SKM-1 (cell line): ENCODE measurements at regions not wholly inside any gene's neighbourhood (a gene's known extent, or its start where the extent isn't known, plus 50 kb on each side); places are given as distances from the start of the nearest gene placed in this dataset.
"Not testable (repeated sequence)": the region's sequence is repeated elsewhere in the genome, so short reads cannot be mapped to it uniquely, and the experiment has no call there.

ENCODE experiments used
- DNase-seq: peaks from one replicate; lab custom pipeline; 2025; ENCODE audit not compliant: unreplicated experiment; lab: John Stamatoyannopoulos, UW

DNA sequence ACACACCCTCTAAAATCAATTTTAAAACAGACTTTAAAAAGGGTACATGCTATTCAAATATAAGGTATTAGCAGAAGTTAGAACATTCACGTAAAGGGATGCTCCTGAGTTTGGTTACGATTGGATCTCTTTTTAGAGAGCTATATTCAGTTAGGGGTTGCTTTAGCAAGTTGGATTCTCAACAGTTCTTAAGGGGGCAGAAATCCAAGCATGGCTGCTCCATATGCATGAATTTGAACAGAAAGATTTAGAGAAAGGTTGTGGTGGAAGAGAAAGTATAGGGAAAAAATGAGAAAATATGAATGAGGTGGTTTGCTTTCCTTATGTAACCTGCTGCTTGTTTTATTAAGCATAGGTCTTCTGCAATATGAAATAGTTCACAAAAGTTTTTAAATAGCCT, 855.1 kb downstream of the SORCS1 start:
- DNase-seq = no peak

DNA sequence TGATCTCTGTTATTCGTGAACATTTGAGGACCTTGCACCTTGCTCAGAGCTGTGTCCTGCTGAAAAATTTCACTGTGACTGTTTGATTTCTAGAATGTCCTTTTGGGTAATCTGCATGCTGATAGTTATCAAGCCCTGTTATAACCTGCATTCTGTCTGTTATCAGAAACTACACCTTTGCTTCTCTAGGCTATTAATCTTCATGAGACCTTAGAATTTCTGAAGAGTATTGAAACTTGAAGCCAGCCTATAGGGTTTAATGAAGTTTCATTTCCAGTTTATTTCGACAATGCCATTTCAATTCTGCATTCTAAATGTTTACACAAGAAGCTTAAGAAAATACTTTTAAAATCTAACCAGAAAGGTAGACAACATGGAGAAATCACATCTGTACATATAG, 856.2 kb downstream of the SORCS1 start:
- no peak for DNase-seq

DNA sequence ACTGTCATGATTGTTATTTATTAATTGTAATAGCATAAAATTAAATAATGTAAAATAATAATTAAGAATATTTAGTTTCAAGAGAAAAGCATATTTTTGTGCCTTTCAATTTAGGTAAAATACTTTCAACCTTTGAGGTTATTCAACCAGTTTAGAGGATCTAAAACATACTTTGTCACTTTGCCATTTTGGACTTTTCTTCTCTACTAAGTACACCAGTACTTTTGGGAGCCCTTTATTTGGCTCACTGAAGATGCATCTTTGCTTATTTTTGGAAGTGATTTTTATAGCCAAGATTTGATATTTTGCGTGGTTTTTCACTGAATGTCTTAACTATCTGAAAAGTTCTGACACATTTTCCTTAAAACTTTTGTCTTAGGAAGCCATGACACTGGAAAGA, 860.5 kb downstream of the SORCS1 start:
- no peak for DNase-seq

- DNase-seq = no peak
These were observed 861.5 kb downstream of the SORCS1 start for GRCh38 chr10:106302961-106303360.

DNA sequence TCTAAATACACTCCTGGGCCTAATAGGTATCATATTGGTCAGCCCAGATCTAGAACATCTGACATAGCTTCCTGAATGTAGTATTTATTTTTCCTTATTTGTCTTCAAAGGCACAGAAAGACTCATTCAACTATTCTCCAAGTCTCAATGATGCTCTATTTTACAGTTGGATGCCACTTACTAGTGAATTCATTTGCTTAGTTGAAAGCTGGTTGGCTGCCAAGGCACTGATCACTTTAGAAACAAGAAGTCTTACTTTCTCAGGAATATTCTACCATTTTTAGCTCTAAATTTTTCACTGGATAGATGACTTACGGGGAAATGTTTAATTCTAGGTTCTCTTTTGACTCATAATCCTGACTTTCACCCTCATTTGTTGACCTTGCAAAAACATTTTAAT, 863.4 kb downstream of the SORCS1 start:
- DNase-seq = no peak

DNA sequence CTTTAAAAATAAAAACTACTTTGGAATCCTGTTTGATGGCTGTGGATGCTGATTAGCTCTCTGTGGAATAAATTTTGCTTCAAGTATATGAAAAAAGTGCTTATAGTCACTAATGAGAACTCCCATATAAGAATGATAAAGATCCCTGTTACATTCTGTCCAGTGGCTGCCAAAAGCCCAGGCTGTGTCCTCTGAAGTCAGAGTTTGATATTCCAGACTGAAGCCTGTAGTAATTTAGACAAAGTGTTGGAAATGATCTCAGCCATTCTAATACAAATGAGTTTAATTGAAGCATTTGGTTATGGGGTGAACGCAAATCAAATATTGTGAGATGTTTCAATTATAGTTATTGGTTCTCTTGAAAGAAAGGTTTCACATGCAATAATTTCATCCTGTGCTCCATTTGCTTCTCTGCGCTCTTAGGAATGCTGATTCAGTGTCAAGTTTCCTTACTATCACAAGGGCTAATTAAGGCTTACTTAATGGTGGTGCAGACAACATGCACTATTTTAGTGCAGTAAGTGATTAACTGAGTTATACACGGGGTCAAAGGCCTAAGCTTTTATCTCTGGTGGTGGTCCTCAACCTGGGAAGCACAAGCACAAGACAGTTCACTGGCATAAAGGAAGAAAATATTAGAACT, 867.6 kb downstream of the SORCS1 start:
- no peak for DNase-seq

GRCh38 chr10:106284802-106285587, 879.5 kb downstream of the SORCS1 start:
- DNase-seq = no peak

- no peak for DNase-seq
These were observed 883.5 kb downstream of the SORCS1 start for GRCh38 chr10:106280896-106281460.

GRCh38 chr10:106278383-106278782, 886.1 kb downstream of the SORCS1 start:
- no peak for DNase-seq

DNA sequence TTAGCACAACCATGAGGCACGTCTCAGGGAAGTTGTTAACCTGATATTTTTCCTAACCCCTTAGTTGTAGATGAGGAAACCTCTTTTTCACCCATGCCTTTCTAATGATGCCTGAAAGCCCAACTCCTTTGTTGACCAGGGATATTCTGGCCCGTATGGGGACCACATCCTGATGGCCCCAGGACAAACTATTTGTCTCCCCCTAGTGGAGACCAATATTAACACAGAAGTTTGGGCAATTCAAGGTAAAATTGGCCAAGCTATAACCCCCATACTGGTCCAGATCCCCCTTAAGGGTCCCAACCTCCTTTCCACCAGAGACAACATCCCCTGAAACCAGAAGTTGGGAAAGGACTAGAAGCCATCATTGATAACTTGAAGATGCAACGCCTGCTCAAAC, 893.3 kb downstream of the SORCS1 start:
- DNase-seq = no peak

GRCh38 chr10:106268000-106268399, 896.5 kb downstream of the SORCS1 start:
- DNase-seq = no peak

DNA sequence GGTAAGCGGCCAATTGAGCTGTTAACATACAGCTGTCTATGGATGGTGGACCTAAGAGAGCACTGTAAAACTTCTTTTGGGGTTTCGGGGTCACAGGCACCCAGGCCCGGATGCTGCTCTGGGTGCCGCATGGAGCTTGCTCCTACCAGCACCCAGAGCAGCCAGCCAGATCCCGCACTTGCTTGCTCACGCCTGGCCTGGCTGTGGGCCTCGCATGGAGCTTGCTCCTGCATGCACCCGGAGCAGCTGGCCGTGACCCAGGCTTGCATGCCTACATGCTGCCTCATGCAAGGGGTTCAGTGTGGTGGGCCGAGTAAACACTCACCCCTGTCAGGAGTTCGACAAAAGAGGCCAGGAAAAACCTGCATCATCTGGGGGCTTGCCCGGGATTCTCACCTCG, 896.9 kb downstream of the SORCS1 start:
- DNase-seq = no peak

GRCh38 chr10:106257432-106257831, 907.1 kb downstream of the SORCS1 start:
- not testable (repeated sequence) for DNase-seq

- DNase-seq = no peak
These were observed 909.3 kb downstream of the SORCS1 start for GRCh38 chr10:106255111-106255678.

DNA sequence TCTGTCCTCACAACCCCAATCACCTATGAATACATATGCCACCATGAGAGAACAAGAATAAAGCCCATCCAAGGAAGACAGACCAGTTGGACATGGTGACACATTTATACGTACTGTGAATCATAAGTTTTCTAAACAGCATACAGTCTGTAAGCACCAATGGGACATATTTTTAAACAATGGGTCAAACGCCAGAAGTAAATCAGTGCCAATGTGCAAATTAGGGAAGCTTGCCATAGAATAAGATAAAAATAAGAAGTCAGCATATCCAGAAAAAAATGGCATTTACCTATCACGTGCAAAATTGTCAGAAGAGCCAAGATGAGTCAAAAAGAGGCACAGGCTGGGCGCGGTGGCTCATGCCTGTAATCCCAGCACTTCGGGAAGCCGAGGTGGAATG, 910.4 kb downstream of the SORCS1 start:
- no peak for DNase-seq

GRCh38 chr10:106252541-106252940, 912.0 kb downstream of the SORCS1 start:
- DNase-seq = no peak

DNA sequence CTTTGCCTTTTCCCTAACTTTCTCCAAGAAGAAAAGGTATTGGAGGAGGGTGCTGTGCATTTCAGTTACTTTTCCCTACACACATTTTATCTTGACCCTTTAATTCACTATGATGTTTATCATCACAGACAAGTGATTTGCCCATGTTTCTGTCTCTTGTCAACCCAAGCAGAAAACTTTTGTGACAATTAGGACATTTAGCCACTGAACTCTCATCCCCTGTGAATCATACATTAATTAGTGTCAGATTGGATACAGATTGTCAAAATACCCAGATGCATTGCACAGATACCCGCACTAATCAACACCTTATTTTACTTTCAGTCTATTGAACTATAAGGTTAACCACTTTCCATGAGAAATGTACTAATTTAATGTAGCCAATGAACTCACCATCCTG, 912.9 kb downstream of the SORCS1 start:
- DNase-seq = no peak

DNA sequence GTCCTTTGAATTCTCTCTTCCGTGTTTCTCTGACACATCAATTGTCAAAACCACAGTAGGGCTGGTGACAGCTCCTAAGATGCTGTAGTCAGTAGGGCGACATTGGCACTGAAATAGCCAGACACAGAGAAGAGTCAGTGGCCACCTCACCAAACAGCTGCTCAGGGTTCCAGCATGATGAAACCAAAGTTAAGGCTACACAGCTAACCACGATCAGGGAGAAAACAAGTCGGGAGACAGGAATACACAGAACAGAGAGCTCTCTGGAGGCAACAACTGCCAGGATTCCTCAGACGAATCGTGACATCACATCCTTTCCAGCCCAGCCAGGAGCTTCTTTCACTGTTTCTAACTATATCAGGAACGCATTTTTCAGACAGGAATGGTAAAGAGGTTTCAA, 922.2 kb downstream of the SORCS1 start:
- DNase-seq = no peak

DNA sequence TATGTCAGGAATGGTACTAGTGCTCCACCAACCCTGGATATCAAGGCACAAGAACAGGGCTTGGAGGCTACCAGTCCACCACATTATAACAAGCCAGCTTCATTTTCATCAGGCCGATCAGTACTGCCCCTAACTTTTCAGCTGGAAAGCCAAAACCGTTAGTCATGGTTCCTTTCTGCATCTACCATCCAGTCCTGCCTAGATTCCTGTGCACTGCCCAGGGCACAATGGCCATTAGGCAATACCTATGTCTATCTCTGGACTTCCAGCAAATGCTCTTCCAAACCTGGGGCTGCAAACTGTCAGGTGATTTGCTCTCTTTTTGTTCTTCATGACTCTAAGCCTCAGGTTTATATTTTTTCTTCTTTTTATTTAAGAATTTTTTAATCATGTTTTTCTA, 937.7 kb downstream of the SORCS1 start:
- DNase-seq = no peak

DNA sequence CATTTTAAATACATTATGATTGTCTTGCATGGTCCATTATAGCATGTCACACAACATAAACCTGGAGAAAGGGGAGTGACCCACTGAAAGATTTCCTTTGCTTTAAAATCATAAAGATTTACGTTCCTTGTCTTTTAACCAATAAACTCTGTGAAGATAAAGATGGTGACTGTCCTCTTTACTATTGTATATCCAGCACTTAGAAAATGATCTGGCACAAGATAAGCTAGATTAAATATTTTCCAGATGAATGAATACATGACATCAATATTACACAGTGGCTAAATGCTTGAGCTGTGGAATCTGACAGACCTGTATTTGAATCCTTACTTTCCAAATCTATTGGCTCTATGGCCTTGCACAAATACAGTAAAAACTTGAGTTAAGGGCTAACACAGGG, 938.4 kb downstream of the SORCS1 start:
- no peak for DNase-seq

DNA sequence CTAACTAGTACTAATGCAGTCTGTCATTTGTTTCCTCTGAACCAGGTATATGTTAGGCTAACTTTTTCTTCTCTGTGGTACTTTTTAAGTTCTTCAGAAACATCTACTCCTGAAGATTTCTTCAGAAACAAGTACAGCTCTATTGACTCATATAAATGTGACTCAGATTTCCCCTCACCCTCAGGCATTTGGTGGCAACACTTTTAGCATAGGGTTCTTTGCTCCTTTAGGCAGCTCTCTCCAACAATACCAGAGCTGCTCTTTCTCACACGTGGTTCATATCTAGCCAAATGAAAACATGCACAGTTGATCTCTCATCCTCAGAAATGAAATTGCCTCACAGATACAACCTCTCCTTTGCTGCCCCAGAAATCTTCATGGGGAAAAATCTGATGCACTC, 939.8 kb downstream of the SORCS1 start:
- no peak for DNase-seq

DNA sequence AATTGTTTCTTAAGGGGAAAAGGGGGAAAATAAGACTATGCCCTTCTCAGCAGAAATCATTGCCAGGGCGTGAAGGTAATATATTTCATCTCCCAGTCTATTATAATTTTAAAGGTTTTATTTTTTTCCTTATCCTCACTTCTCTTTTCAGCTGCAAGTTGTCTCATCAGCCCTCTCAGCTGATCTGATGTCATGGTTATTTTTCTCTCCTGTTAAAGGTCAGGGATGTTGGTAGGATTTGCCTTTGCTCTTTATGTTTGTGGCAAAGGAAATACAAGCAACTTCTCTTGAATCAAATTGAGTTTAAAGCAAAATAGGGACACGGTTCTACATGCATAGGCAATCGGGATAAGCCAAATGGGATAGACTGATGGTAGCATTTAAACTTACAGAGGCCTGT, 946.9 kb downstream of the SORCS1 start:
- DNase-seq = no peak
